ENCODE measurements at regions not wholly inside any gene's neighbourhood (a gene's known extent, or its start where the extent isn't known, plus 50 kb on each side); places are given as distances from the start of the nearest gene placed in this dataset.

- ATAC-seq = no peak
- H3K27me3 ChIP-seq = no peaks in the 10 kb centered on the region
- H3K4me1 ChIP-seq = no peaks in the 10 kb centered on the region
- H3K36me3 ChIP-seq = no peaks in the 10 kb centered on the region
- H3K9me3 ChIP-seq = no peaks in the 10 kb centered on the region
- WGBS, 2 donors = 83 to 85% methylated on average over 3 of the region's 3 CpGs
- no peak overlapping the region for H3K4me3 ChIP-seq
- H3K27ac ChIP-seq = no peak overlapping the region
- intact Hi-C loops (cut with DNase I) = no loop called here
- DNase-seq = no peak
- no peak for TF ChIP-seq CTCF (IDR thresholded peaks at IDR 0.05)
These were observed 443.0 kb downstream of the SIPA1L2 start for GRCh38 chr1:232186931-232187330.

GRCh38 chr1:232184561-232185530 is 445.1 kb downstream of the SIPA1L2 start:
- DNase-seq = no peak
- WGBS, 2 donors = 80 to 84% methylated on average over 18 of the region's 18 CpGs

GRCh38 chr1:232183802-232184201 is 446.1 kb downstream of the SIPA1L2 start:
- DNase-seq (no peak), ATAC-seq (no peak)
- Histone ChIP-seq H3K4me1 (peaks cover 0 to 13% (median 0%) of the 10 kb centered on the region in 9 donors), H3K27me3 (no peaks in the 10 kb centered on the region), H3K9me3 (no peaks in the 10 kb centered on the region), H3K36me3 (no peaks in the 10 kb centered on the region), H3K27ac (no peak overlapping the region), H3K4me3 (no peak overlapping the region)
- no peak for TF ChIP-seq CTCF (IDR thresholded peaks at IDR 0.05)
- intact Hi-C loops (cut with DNase I) = no loop called here

More at GRCh38 chr1:232184561-232185530, 445.1 kb downstream of the SIPA1L2 start:
- Histone ChIP-seq H3K36me3 (no peaks in the 10 kb centered on the region), H3K4me1 (peaks cover 0 to 6% (median 0%) of the 10 kb centered on the region in 9 donors), H3K9me3 (no peaks in the 10 kb centered on the region), H3K27ac (no peak overlapping the region), H3K4me3 (no peak overlapping the region), H3K27me3 (no peaks in the 10 kb centered on the region)
- no peak for ATAC-seq
- no peak for TF ChIP-seq CTCF (IDR thresholded peaks at IDR 0.05)
- intact Hi-C loops (cut with DNase I) = no loop called here

- Histone ChIP-seq H3K4me1 (peaks cover 0 to 13% (median 0%) of the 10 kb centered on the region in 9 donors), H3K27me3 (no peaks in the 10 kb centered on the region), H3K36me3 (no peaks in the 10 kb centered on the region), H3K9me3 (no peaks in the 10 kb centered on the region), H3K4me3 (no peak overlapping the region), H3K27ac (no peak overlapping the region)
- ATAC-seq (no peak), DNase-seq (no peak)
- intact Hi-C loops (cut with DNase I) = no loop called here
- no peak for TF ChIP-seq CTCF (IDR thresholded peaks at IDR 0.05)
- 82% methylated on average over 8 of the region's 8 CpGs for WGBS, 2 donors
These were observed 446.6 kb downstream of the SIPA1L2 start for GRCh38 chr1:232183266-232183800.
